PC-9 (cell line): ENCODE measurements at regions not wholly inside any gene's neighbourhood (a gene's known extent, or its start where the extent isn't known, plus 50 kb on each side); places are given as distances from the start of the nearest gene placed in this dataset.

Experiments
- EZH2 ChIP-seq: fragments of 200-600 bp; sonication (generic); IDR thresholded peaks from 2 replicates; pipeline ENCODE4 v1.8.0; 2017; ENCODE audit warnings: antibody characterized with exemption, low read depth
- TF ChIP-seq, protein P1 (sequence below): fragments of 200-600 bp; sonication (generic); conservative IDR thresholded peaks from 2 replicates; pipeline ENCODE4 v1.6.1; 2017; ENCODE audit warnings: mixed run types, antibody characterized with exemption, mild to moderate bottlenecking, moderate library complexity

DNA sequence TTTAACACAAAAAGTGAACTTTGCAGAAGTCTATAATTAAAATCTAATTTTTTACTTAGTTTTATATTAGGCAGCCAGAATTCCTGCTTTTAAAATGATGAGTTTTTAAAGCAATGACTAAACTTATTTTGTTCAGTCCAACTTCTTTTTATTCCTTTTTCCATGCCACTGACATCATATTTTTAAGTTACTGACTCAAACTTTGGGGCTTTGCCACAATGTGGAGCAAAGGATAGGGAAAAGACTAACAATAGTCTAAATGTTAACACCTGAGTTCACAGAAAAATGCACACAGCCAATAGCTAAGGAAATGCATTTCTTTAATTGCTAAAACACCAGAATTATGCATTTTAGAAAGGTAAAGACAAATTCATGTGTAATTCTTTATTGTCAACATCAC is 647.6 kb upstream of the DPPA4 start:
- TF ChIP-seq EZH2, result no peak
- TF ChIP-seq, protein P1, sequence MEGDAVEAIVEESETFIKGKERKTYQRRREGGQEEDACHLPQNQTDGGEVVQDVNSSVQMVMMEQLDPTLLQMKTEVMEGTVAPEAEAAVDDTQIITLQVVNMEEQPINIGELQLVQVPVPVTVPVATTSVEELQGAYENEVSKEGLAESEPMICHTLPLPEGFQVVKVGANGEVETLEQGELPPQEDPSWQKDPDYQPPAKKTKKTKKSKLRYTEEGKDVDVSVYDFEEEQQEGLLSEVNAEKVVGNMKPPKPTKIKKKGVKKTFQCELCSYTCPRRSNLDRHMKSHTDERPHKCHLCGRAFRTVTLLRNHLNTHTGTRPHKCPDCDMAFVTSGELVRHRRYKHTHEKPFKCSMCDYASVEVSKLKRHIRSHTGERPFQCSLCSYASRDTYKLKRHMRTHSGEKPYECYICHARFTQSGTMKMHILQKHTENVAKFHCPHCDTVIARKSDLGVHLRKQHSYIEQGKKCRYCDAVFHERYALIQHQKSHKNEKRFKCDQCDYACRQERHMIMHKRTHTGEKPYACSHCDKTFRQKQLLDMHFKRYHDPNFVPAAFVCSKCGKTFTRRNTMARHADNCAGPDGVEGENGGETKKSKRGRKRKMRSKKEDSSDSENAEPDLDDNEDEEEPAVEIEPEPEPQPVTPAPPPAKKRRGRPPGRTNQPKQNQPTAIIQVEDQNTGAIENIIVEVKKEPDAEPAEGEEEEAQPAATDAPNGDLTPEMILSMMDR, result no peak
